GM19025 (cell line): ENCODE measurements at regions not wholly inside any gene's neighbourhood (a gene's known extent, or its start where the extent isn't known, plus 50 kb on each side); places are given as distances from the start of the nearest gene placed in this dataset.

Experiments
- ATAC-seq: cut with Tn5 transposase; IDR thresholded peaks from one replicate; pipeline ENCODE4 v1.9.1; 2021; ENCODE audit warnings: mild to moderate bottlenecking, low read depth, moderate library complexity; ENCODE audit not compliant: unreplicated experiment

GRCh38 chr2:122205641-122206040 lies 450.2 kb downstream of the TSN start:
- no peak for ATAC-seq

GRCh38 chr2:122206101-122206500 lies 450.6 kb downstream of the TSN start:
- ATAC-seq, result no peak

- ATAC-seq, result no peak
These were observed 453.9 kb downstream of the TSN start for GRCh38 chr2:122209377-122209776.

- ATAC-seq, result no peak
These were observed 454.6 kb downstream of the TSN start for GRCh38 chr2:122210065-122210464.

GRCh38 chr2:122210898-122211856 lies 455.7 kb downstream of the TSN start:
- ATAC-seq, result no peak

GRCh38 chr2:122213312-122213711 lies 457.9 kb downstream of the TSN start:
- no peak for ATAC-seq

GRCh38 chr2:122216071-122216470 lies 460.6 kb downstream of the TSN start:
- ATAC-seq, result no peak

- no peak for ATAC-seq
These were observed 461.4 kb downstream of the TSN start for GRCh38 chr2:122216901-122217300.

- ATAC-seq, result no peak
These were observed 463.1 kb downstream of the TSN start for GRCh38 chr2:122218596-122218995.

GRCh38 chr2:122219504-122219903 lies 464.1 kb downstream of the TSN start:
- no peak for ATAC-seq

- no peak for ATAC-seq
These were observed 466.2 kb downstream of the TSN start for GRCh38 chr2:122221665-122222064.

GRCh38 chr2:122231296-122231695 lies 475.8 kb downstream of the TSN start:
- ATAC-seq, result no peak

- ATAC-seq, result no peak
These were observed 477.9 kb downstream of the TSN start for GRCh38 chr2:122233372-122233771.

- ATAC-seq, result no peak
These were observed 480.9 kb downstream of the TSN start for GRCh38 chr2:122236152-122236874.

GRCh38 chr2:122236925-122237324 lies 481.5 kb downstream of the TSN start:
- ATAC-seq, result no peak

- no peak for ATAC-seq
These were observed 482.0 kb downstream of the TSN start for GRCh38 chr2:122237450-122237849.

GRCh38 chr2:122238006-122238559 lies 482.6 kb downstream of the TSN start:
- ATAC-seq, result no peak

- no peak for ATAC-seq
These were observed 484.0 kb downstream of the TSN start for GRCh38 chr2:122239440-122239839.

- no peak for ATAC-seq
These were observed 489.3 kb downstream of the TSN start for GRCh38 chr2:122244598-122245229.

GRCh38 chr2:122249673-122250072 lies 494.2 kb downstream of the TSN start:
- no peak for ATAC-seq

- ATAC-seq, result no peak
These were observed 495.7 kb downstream of the TSN start for GRCh38 chr2:122251158-122251557.
